Retina (tissue), 1 donor: ENCODE measurements at regions not wholly inside any gene's neighbourhood (a gene's known extent, or its start where the extent isn't known, plus 50 kb on each side); places are given as distances from the start of the nearest gene placed in this dataset.

Experiments
- DNase-seq: peaks from one replicate; pipeline ENCODE4 v3.0.0-alpha.2; 2016

- DNase-seq, result no peak
Measured at GRCh38 chr5:1942630-1943029, 59.9 kb upstream of the IRX4 start.

- DNase-seq, result no peak
Measured at GRCh38 chr5:1942158-1942557, 59.4 kb upstream of the IRX4 start.

DNA sequence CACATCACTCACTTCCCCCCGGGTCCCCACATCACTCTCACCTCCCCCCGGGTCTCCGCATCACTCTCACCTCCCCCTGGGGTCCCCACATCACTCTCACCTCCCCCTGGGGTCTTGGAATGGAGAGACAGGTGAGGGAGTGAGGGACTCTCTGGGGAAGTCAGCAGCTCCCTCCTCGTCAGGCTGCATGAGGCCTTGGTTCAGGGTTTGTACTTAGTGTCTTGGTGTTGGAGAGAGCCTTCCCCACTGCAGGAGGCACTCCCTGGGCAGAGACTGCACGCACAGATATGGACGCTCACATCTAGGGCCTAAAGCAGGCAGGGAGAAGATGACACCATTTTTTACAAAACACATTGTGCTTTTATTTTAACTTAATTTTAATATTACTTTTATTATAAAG, 56.5 kb upstream of the IRX4 start:
- DNase-seq, result no peak

DNA sequence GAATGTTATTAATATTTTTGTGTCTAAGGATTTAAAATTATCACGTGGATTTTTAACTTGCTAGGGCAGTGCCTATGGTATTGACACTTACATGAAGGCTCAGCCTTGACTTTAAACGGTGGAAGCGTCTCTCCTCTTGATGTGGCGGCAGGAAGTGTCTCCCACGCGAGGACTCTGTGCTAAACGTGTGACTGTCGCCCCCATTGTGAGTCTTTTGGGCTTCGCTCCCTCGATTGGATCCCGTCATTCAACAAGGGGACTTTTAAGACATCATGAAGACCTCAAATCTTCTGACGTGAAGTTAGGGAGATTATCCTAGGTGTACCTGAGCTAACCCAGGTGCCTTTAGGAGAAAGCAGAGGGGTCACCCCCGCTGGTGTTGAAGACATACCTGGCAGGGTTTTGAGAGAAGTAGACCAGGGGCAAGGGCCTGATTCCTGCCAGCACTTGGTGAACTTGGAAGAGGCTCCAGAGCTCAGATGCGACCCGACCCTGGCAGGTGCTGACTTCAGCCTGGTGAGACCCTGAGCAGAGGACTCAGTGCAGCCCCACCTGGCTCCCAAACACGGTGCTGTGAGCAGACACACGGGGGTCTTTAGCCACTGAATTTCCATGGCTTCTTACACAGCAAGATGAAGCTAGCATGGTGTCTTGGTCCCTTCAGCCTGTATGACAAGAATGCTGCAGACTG, 55.7 kb upstream of the IRX4 start:
- DNase-seq, result no peak

- DNase-seq, result no peak
Measured at GRCh38 chr5:1937590-1937989, 54.9 kb upstream of the IRX4 start.

DNA sequence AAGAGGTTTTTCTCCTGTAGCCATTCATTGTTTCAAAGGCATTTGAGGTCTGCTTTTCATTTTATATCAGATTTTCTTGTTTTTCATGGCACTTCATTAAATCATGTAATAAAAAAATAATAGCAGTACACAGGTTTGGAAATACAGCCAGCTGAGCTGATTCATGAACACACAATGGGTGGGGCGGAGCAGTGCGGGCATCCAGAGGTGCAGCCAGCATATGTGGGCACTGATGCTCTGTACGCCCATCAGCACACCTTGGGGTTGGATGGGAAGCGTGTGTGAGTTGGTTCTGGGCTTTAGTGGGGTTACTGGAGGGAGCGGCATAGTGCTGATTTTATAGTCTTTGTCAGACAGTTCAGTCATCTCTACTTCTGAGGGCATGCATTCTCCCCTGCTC, 54.2 kb upstream of the IRX4 start:
- DNase-seq, result no peak

GRCh38 chr5:1936413-1936812, 53.7 kb upstream of the IRX4 start:
- no peak for DNase-seq

GRCh38 chr5:1934801-1935429, 52.2 kb upstream of the IRX4 start:
- no peak for DNase-seq

DNA sequence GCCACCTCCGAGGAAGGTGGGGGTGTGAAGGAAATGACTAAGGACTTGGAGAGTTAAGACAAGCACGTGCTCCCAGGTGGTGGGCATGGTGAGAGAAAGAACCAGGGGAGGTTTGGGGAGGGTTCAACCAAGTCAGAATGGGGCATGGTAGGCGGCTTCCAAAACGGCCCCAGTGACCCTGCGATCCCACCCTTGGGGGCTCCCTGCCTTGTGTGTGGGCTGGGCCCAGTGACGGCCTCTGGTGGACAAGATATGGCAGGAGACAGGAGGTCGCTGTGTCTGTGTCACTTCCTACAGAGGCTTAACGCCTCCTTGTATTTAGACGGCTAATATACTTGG, 51.3 kb upstream of the IRX4 start:
- no peak for DNase-seq

GRCh38 chr5:1933364-1934055, 50.8 kb upstream of the IRX4 start:
- no peak for DNase-seq
